ENCODE measurements at regions not wholly inside any gene's neighbourhood (a gene's known extent, or its start where the extent isn't known, plus 50 kb on each side); places are given as distances from the start of the nearest gene placed in this dataset.
A peak's percentile ranks its signal among the peaks of the same experiment; 100 is the strongest.
"Not testable (repeated sequence)": the region's sequence is repeated elsewhere in the genome, so short reads cannot be mapped to it uniquely, and the experiment has no call there.

DNA sequence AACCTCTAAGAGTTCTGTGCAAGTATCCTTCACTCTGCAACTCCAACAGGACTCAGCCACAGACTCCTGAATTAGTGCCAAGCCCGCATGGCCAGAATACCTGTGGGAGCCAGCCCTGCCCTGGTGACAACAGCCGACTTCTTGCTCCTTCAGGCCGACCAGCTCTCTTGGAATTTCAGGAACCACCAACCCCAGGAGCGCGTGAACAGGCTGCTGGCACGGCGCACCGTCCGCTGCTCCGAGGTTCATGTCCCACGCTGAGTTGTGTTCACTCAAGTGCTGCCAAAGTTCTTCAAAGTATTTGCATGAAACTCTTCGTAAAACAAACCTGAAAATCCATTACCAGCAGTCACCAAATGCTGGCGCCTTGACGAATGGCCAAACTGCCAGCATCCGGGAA lies 232.8 kb downstream of the NR2F1-AS1 start:
- TF ChIP-seq, protein P1, sequence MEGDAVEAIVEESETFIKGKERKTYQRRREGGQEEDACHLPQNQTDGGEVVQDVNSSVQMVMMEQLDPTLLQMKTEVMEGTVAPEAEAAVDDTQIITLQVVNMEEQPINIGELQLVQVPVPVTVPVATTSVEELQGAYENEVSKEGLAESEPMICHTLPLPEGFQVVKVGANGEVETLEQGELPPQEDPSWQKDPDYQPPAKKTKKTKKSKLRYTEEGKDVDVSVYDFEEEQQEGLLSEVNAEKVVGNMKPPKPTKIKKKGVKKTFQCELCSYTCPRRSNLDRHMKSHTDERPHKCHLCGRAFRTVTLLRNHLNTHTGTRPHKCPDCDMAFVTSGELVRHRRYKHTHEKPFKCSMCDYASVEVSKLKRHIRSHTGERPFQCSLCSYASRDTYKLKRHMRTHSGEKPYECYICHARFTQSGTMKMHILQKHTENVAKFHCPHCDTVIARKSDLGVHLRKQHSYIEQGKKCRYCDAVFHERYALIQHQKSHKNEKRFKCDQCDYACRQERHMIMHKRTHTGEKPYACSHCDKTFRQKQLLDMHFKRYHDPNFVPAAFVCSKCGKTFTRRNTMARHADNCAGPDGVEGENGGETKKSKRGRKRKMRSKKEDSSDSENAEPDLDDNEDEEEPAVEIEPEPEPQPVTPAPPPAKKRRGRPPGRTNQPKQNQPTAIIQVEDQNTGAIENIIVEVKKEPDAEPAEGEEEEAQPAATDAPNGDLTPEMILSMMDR (IDR thresholded peaks at IDR 0.05; ENCODE audit: insufficient read depth, low read length, missing control alignments) = no peak
- DNase-seq (ENCODE audit: low read depth, low spot score) = no peak
- POLR2A ChIA-PET = no interaction called here
- no peak overlapping the region for H3K4me3 ChIP-seq (ENCODE audit: low read depth, low read length)
- CTCF ChIA-PET = no interaction called here

DNA sequence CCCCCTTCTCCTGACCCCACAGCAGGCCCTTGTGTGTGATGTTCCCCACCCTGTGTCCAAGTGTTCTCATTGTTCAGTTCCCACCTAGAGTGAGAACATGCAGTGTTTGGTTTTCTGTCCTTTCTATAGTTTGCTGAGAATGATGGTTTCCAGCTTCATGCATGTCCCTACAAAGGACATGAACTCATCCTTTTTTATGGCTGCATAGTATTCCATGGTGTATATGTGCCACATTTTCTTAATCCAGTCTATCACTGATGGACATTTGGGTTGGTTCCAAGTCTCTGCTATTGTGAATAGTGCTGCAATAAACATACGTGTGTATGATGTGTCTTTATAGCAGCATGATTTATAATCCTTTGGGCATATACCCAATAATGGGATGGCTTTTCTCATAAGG lies 234.2 kb downstream of the NR2F1-AS1 start:
- POLR2A ChIA-PET; DNase-seq (ENCODE audit: low read depth, low spot score); H3K4me3 ChIP-seq (ENCODE audit: low read depth, low read length); CTCF ChIA-PET: not testable (repeated sequence)

DNA sequence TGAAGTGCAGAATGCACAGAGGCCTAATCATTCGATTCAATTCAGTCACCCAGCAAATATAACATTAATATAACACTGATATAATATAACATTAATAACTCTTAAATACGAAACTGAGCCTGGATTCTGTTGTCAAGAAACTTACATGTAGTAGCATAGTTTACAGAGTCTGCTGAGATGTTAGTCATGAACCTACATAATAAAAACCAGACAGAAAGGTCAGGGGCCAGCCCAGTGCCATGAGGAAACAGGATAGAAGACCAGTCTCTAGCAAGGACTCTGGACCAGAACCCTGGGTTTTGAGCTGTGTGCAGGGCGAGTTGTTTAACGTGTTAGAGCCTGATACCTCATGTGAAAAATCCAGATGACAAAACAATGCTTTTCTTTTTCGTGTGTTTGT lies 234.7 kb downstream of the NR2F1-AS1 start:
- ChIA-PET CTCF (no interaction called here), POLR2A (no interaction called here)

DNA sequence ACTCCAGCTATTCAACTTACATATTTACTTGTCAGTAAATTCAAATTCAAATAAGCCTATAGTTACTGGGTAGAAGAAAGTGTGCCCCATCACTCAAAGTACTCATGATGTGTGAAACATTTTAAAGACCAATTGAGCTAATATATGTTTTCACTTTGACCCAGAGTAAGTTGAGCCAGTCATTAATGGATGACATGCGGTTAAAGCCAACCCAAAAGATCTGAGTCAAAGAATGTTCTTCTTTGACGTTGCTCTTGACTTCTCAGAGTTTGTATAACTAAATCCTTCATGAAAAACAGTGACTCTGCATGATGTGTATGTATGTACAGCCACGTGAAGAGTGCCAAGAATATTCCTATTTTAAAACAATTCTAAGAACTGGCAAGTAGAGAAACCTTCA lies 237.4 kb downstream of the NR2F1-AS1 start:
- CTCF ChIA-PET = no interaction called here

More for the DNA sequence above, 234.7 kb downstream of the NR2F1-AS1 start:
- TF ChIP-seq, protein P1 (IDR thresholded peaks at IDR 0.05; ENCODE audit: insufficient read depth, low read length, missing control alignments) = no peak
- no peak for DNase-seq (ENCODE audit: low read depth, low spot score)
- H3K4me3 ChIP-seq (ENCODE audit: low read depth, low read length) = no peak overlapping the region

DNA sequence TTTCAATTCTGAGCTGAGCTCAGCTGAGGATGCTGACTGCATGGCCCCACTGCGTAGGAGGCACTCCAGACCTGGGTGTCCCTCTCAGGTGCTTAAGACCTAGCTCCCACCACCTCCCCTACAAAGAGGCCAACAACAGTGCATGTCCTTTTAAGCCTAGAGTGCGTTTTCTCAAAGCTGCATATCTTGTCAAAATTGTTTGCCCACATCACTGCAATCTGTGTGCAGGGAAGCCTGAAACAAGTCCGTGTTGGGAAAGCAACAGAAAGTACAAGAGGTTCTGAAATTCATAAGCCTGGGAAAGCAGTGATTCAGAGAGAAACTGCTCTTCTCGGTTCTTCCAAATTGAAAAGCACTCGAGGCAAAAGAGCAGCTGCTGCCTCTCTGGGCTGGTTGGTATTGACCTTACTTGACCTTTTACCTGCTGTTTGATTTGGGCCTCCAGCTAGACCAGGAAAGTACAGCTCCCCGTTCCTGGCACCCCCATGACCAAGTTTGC lies 238.4 kb downstream of the NR2F1-AS1 start:
- ChIA-PET CTCF (no interaction called here), POLR2A (no interaction called here)

More for the DNA sequence above, 237.4 kb downstream of the NR2F1-AS1 start:
- peak; percentile 34 for DNase-seq (ENCODE audit: low read depth, low spot score)
- TF ChIP-seq, protein P1 (IDR thresholded peaks at IDR 0.05; ENCODE audit: insufficient read depth, low read length, missing control alignments) = no peak
- no peak overlapping the region for H3K4me3 ChIP-seq (ENCODE audit: low read depth, low read length)
- POLR2A ChIA-PET = no interaction called here

DNA sequence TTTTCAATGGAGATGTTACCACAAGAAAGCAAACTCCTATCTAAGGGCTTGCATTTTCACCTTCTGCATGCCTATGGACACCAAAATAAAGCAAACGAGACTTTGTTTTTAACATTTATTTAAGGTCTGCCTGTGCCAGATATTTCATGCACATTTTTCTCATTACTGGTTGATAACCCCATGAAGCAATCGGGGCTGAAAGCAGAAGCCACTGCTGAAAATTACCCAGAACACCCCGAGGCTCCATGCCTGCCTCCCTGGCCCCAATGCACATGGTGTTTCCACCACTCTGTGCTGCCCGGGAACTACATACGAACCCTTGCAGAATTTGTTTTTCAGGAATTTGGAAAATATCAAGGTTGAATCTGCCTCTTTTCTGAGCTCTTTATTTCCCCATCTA lies 240.1 kb downstream of the NR2F1-AS1 start:
- DNase-seq (ENCODE audit: low read depth, low spot score) = no peak
- no peak overlapping the region for H3K4me3 ChIP-seq (ENCODE audit: low read depth, low read length)
- TF ChIP-seq, protein P1 (IDR thresholded peaks at IDR 0.05; ENCODE audit: insufficient read depth, low read length, missing control alignments) = no peak
- ChIA-PET POLR2A (no interaction called here), CTCF (interaction anchor here (1.4 kb wide), 1 partner anchor 9 kb away, joined by 3 read pairs; no protein-coding TSS in a partner anchor)

More for the DNA sequence above, 238.4 kb downstream of the NR2F1-AS1 start:
- H3K4me3 ChIP-seq (ENCODE audit: low read depth, low read length) = no peak overlapping the region
- TF ChIP-seq, protein P1 (IDR thresholded peaks at IDR 0.05; ENCODE audit: insufficient read depth, low read length, missing control alignments) = no peak
- no peak for DNase-seq (ENCODE audit: low read depth, low spot score)

DNA sequence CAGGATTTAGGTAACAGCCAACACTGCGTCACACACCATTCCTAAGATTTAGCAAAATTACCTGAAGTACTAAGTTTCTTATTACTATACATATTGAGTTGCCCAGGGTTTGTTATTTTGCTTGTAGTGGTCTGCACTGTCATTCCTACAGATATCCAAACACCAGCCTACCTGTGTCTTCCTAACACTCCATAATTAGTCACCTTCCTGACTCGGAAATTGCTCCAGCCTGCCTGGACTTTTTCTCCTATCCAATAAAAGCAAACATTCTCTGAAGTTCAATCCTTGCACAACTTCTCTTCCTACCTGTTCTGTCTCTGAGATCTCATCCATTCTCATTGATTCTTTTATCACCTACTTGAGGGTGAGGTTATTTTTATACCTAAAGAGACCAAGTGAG lies 243.9 kb downstream of the NR2F1-AS1 start:
- H3K4me3 ChIP-seq (ENCODE audit: low read depth, low read length) = no peak overlapping the region
- ChIA-PET POLR2A (no interaction called here), CTCF (no interaction called here)
- DNase-seq (ENCODE audit: low read depth, low spot score) = no peak
- TF ChIP-seq, protein P1 (IDR thresholded peaks at IDR 0.05; ENCODE audit: insufficient read depth, low read length, missing control alignments) = no peak

Data from AG04449 (cell line).